WI38 (cell line): ENCODE measurements at regions not wholly inside any gene's neighbourhood (a gene's known extent, or its start where the extent isn't known, plus 50 kb on each side); places are given as distances from the start of the nearest gene placed in this dataset.

Experiments
- H3K4me3 ChIP-seq: 2 replicates; pipeline ENCODE4 v1.5.1; 2011; ENCODE audit warnings: low read depth, mild to moderate bottlenecking, control low read depth, low read length
- TF ChIP-seq, protein P1 (sequence below): IDR thresholded peaks from 2 replicates; pipeline ENCODE4 v1.5.1; 2012; ENCODE audit warnings: low read depth, mild to moderate bottlenecking, control low read depth, low read length

DNA sequence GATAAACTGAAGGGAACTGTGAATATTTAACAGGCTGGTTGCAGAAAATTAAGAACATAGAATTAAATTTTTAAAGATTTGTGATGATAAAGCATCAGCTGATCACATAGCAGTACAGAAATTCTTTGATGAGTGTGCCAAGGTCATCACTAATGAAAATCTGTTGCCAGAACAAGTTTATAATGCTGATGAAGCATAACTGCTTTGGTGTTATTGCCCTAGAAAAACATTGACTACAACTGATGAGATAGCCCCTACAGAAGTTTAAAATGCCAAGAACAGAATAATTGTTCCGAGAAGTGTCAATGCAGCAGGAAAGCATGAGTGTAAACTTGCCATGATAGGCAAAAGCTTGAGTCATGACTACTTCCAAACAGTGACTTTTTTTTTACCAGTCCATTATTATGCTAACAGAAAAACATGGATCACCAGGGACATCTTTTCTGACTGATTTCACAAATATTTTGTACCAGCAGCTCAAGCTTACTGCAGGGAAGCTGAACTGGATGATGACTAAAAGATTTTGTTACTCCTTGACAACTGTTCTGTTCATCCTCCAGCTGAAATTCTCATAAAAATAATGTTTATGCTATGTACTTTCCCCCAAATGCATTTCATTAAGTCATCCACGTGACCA is 1136.6 kb downstream of the FAT4 start:
- TF ChIP-seq, protein P1, sequence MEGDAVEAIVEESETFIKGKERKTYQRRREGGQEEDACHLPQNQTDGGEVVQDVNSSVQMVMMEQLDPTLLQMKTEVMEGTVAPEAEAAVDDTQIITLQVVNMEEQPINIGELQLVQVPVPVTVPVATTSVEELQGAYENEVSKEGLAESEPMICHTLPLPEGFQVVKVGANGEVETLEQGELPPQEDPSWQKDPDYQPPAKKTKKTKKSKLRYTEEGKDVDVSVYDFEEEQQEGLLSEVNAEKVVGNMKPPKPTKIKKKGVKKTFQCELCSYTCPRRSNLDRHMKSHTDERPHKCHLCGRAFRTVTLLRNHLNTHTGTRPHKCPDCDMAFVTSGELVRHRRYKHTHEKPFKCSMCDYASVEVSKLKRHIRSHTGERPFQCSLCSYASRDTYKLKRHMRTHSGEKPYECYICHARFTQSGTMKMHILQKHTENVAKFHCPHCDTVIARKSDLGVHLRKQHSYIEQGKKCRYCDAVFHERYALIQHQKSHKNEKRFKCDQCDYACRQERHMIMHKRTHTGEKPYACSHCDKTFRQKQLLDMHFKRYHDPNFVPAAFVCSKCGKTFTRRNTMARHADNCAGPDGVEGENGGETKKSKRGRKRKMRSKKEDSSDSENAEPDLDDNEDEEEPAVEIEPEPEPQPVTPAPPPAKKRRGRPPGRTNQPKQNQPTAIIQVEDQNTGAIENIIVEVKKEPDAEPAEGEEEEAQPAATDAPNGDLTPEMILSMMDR, result no peak
- H3K4me3 ChIP-seq, result no peak overlapping the region

DNA sequence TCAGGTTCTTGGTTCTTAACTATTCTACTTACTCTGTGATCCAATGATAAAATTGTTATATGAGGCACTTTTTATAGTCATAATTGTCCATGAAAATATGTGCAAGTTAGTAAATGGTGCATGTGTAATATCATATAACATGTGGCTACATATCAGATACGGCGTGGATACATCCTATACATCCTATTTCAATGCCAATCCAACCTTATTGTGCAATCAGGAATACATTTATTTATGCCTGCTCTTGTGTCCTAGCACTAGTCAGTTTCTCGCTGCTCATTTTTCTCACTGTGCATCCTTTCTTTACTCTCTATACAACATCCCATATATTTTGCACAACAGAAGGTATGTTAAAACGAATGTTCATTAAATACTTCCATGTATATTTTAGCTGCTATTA is 1141.1 kb downstream of the FAT4 start:
- H3K4me3 ChIP-seq, result no peak overlapping the region
- TF ChIP-seq, protein P1, result no peak

DNA sequence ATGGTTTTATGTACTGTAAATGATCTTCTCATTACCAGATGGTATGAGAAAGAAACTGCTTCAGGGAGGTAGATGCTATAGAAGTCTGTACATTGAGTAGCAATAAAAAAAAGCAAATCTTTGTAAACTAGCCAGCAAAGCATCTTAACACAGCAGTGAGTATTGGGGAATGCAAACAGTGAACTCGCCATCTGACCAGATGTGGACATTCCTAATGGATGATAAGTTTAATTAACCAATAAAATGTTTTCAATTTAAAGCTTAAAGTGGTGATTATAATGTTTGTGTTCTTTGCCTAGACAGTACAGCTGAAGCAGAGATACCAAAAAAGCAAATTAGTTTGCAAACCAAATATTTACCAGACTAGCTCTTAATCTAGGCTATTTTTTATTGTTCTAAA is 1144.2 kb downstream of the FAT4 start:
- no peak overlapping the region for H3K4me3 ChIP-seq

DNA sequence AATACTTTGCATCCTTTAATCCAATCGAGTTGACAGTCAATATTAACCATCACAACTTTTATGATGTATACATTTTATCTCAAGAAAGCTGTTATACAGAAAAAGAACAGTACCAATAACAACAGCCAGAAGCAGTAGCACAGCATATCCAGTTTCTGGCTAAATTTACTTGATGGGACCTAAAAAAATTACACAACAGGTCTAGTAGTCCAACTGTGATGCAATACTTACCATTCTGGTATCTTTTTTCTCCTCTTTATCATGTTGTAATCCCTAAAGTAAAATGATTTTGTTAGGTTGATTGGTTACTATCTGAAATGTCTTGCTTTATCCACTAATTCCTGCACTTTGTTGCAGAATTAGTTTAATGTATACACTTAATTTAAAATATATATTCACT is 1150.6 kb downstream of the FAT4 start:
- TF ChIP-seq, protein P1, result no peak
- H3K4me3 ChIP-seq, result no peak overlapping the region

More for the DNA sequence above, 1144.2 kb downstream of the FAT4 start:
- TF ChIP-seq, protein P1, result no peak

DNA sequence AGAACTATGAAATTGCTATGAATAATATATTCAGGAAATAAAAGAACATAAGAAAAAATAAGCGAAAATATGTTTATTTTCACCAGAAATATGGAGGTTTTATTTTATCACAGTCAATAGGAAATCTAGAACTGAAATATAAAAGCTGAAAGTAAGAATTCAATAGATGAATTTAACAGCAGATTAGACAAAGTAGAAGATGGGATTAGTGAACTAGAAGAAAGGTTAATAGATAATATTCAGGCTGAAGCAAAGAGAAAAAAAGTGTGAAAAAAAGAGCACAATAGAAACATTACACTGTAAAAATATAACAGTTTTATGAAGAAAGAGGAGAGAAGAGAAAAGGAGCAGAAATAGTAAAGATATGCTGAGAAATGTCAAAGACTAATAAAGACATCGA is 1152.1 kb downstream of the FAT4 start:
- TF ChIP-seq, protein P1, result no peak
- no peak overlapping the region for H3K4me3 ChIP-seq

DNA sequence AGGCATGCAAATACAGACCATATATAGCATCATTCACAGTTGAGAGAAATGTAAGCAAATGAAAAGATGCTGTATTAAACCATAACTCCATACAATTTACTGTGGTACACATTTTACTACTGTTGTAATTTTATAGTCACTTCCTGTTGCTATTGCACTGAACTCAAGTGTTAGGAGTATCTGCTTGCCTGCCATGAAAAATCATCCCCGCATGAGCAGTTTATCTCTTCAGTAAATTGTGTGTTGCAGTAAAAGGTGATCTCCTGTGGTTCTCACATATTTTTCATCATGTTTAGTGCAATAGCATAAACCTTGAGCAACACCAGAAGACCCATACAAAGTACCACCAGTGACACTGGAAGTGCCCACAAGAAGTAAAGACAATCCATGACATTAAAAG is 1153.4 kb downstream of the FAT4 start:
- no peak overlapping the region for H3K4me3 ChIP-seq
- TF ChIP-seq, protein P1, result no peak

DNA sequence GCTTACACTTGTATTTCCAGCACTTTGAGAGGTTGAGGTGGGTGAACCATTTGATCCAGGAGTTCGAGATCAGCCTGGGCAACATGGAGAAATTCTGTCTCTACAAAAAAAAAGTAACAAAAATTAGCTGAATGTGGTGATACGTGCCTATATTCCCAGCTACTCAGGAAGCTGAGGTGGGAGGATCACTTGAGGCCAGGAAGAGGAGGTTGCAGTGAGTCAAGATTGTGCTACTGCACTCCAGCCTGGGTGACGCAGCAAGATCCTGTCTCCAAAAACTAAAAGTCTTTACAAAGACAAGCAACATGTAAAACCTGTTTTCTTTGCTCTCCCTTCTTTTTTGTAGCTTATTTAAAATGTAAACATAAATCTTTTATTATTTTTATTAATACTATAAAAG is 1156.1 kb downstream of the FAT4 start:
- no peak overlapping the region for H3K4me3 ChIP-seq
- TF ChIP-seq, protein P1, result no peak
